MM.1S (cell line): ENCODE measurements at regions not wholly inside any gene's neighbourhood (a gene's known extent, or its start where the extent isn't known, plus 50 kb on each side); places are given as distances from the start of the nearest gene placed in this dataset.
A peak's percentile ranks its signal among the peaks of the same experiment; 100 is the strongest.

ENCODE experiments used
- DNase-seq: peaks from one replicate; pipeline ENCODE4 v3.0.0-alpha.2; 2015
- H2AFZ ChIP-seq: fragments of 300-600 bp; sonication (generic); 2 replicates; pipeline ENCODE4 v1.6.0; 2016; ENCODE audit warnings: antibody characterized with exemption, low read length
- H3F3A ChIP-seq: fragments of 300-600 bp; sonication (generic); 2 replicates; pipeline ENCODE4 v1.6.1; 2016; ENCODE audit warnings: mild to moderate bottlenecking, antibody characterized with exemption, low read length, moderate library complexity, mixed read lengths; ENCODE audit not compliant: insufficient read depth
- H3K27ac ChIP-seq: fragments of 300-600 bp; sonication (generic); 2 replicates; pipeline ENCODE4 v1.5.1; 2016; ENCODE audit warnings: mild to moderate bottlenecking, low read length
- H3K27me3 ChIP-seq: fragments of 300-600 bp; sonication (generic); replicated peaks from 2 replicates; pipeline ENCODE4 v1.6.0; 2016; ENCODE audit warnings: low read length; ENCODE audit not compliant: insufficient read depth
- H3K36me3 ChIP-seq: fragments of 300-600 bp; sonication (generic); replicated peaks from 2 replicates; pipeline ENCODE4 v1.6.1; 2016; ENCODE audit warnings: mild to moderate bottlenecking, low read length, mixed read lengths; ENCODE audit not compliant: insufficient read depth
- H3K4me1 ChIP-seq: fragments of 300-600 bp; sonication (generic); 2 replicates; pipeline ENCODE4 v1.6.1; 2016; ENCODE audit warnings: low read length, mixed read lengths
- H3K4me2 ChIP-seq: fragments of 300-600 bp; sonication (generic); 2 replicates; pipeline ENCODE4 v1.6.0; 2016; ENCODE audit warnings: low read depth, low read length
- H3K4me3 ChIP-seq: fragments of 300-600 bp; sonication (generic); 2 replicates; pipeline ENCODE4 v1.5.1; 2016; ENCODE audit warnings: low read length, mixed read lengths
- H3K79me2 ChIP-seq: fragments of 300-600 bp; sonication (generic); 2 replicates; pipeline ENCODE4 v1.6.1; 2016; ENCODE audit warnings: mixed run types, low read length, mixed read lengths
- H3K9ac ChIP-seq: fragments of 300-600 bp; sonication (generic); 2 replicates; pipeline ENCODE4 v1.6.1; 2016; ENCODE audit warnings: low read length, mixed read lengths
- H3K9me2 ChIP-seq: fragments of 300-600 bp; sonication (generic); replicated peaks from 2 replicates; pipeline ENCODE4 v1.6.1; 2016; ENCODE audit warnings: mild to moderate bottlenecking, low read length, mixed read lengths; ENCODE audit not compliant: insufficient read depth
- H3K9me3 ChIP-seq: fragments of 300-600 bp; sonication (generic); replicated peaks from 2 replicates; pipeline ENCODE4 v1.6.1; 2016; ENCODE audit warnings: mild to moderate bottlenecking, low read length, mixed read lengths; ENCODE audit not compliant: insufficient read depth
- H4K20me1 ChIP-seq: fragments of 300-600 bp; sonication (generic); 2 replicates; pipeline ENCODE4 v1.6.1; 2016; ENCODE audit warnings: mild to moderate bottlenecking, low read length, moderate library complexity, mixed read lengths; ENCODE audit not compliant: insufficient read depth
- CTCF ChIP-seq: fragments of 300-600 bp; sonication (generic); IDR thresholded peaks from 2 replicates; pipeline ENCODE4 v1.5.1; 2016; ENCODE audit warnings: antibody characterized with exemption, low read length, mixed read lengths
- EZH2 ChIP-seq: fragments of 300-600 bp; sonication (generic); optimal IDR thresholded peaks from 2 replicates; pipeline ENCODE3; 2017; ENCODE audit warnings: low read depth, mild to moderate bottlenecking, antibody characterized with exemption, low read length, mixed read lengths
- EZH2phosphoT487 ChIP-seq: fragments of 300-600 bp; sonication (generic); IDR thresholded peaks from 2 replicates; pipeline ENCODE4 v1.6.1; 2018; ENCODE audit warnings: antibody characterized with exemption, low read length

GRCh38 chr12:28877854-28878253 lies 271.2 kb upstream of the FAR2 start:
- Histone ChIP-seq H3K27ac (no peak overlapping the region), H3K4me2 (no peak overlapping the region), H3K9ac (no peak overlapping the region), H3K9me3 (no peaks in the 10 kb centered on the region), H2AFZ (no peak overlapping the region), H3K9me2 (no peaks in the 10 kb centered on the region), H3K4me3 (no peak overlapping the region), H4K20me1 (no peaks in the 10 kb centered on the region), H3K4me1 (peaks cover 6% of the 10 kb centered on the region; the same call in 1 of the 2 replicates), H3K36me3 (no peaks in the 10 kb centered on the region), H3K79me2 (no peaks in the 10 kb centered on the region), H3F3A (no peaks in the 10 kb centered on the region), H3K27me3 (no peaks in the 10 kb centered on the region)
- TF ChIP-seq EZH2phosphoT487 (no peak), CTCF (no peak), EZH2 (no peak)
- DNase-seq: no peak

- Histone ChIP-seq H3K9me2 (no peaks in the 10 kb centered on the region), H3K4me1 (peaks cover 6% of the 10 kb centered on the region; the same call in 1 of the 2 replicates), H3K9me3 (no peaks in the 10 kb centered on the region), H3K27me3 (no peaks in the 10 kb centered on the region), H3K4me3 (no peak overlapping the region), H3K9ac (no peak overlapping the region), H2AFZ (no peak overlapping the region), H3K79me2 (no peaks in the 10 kb centered on the region), H3K4me2 (no peak overlapping the region), H3K27ac (no peak overlapping the region), H4K20me1 (no peaks in the 10 kb centered on the region), H3F3A (no peaks in the 10 kb centered on the region), H3K36me3 (no peaks in the 10 kb centered on the region)
- DNase-seq: no peak
- TF ChIP-seq CTCF: no peak
- TF ChIP-seq EZH2: no peak
- TF ChIP-seq EZH2phosphoT487: no peak
Measured at GRCh38 chr12:28878629-28879028, 270.4 kb upstream of the FAR2 start.

- no peak for TF ChIP-seq EZH2
- no peak for TF ChIP-seq EZH2phosphoT487
- no peak for TF ChIP-seq CTCF
- peak overlapping the region; percentile 44; the same call in 1 of the 2 replicates for H3K4me2 ChIP-seq
- DNase-seq: peak; percentile 71
- H3K27me3 ChIP-seq: no peaks in the 10 kb centered on the region
- no peak overlapping the region for H3K9ac ChIP-seq
- H3K9me2 ChIP-seq: no peaks in the 10 kb centered on the region
- H3K4me3 ChIP-seq: no peak overlapping the region
- H2AFZ ChIP-seq: no peak overlapping the region
- peaks cover 6% of the 10 kb centered on the region; the same call in 1 of the 2 replicates for H3K4me1 ChIP-seq
- H3F3A ChIP-seq: no peaks in the 10 kb centered on the region
- no peaks in the 10 kb centered on the region for H3K9me3 ChIP-seq
- no peaks in the 10 kb centered on the region for H3K36me3 ChIP-seq
- H3K79me2 ChIP-seq: no peaks in the 10 kb centered on the region
- no peak overlapping the region for H3K27ac ChIP-seq
- H4K20me1 ChIP-seq: no peaks in the 10 kb centered on the region
Measured at GRCh38 chr12:28879379-28879778, 269.7 kb upstream of the FAR2 start.
